B cell (primary cell): ENCODE measurements at regions not wholly inside any gene's neighbourhood (a gene's known extent, or its start where the extent isn't known, plus 50 kb on each side); places are given as distances from the start of the nearest gene placed in this dataset.

ENCODE experiments used
- ATAC-seq: fragments of 200-7000 bp; cut with Tn5 transposase; one replicate; pipeline ENCODE4 v1.10.0; 2021; ENCODE audit warnings: low read depth, mild to moderate bottlenecking, moderate number of reproducible peaks, moderate library complexity
- CTCF ChIA-PET: fragments of 350-600 bp; sonication (Branson Sonifier 250); formaldehyde crosslinking; loops from one replicate; lab custom pipeline; 2021; ENCODE audit warnings: antibody characterized with exemption, inconsistent platforms; lab: Charles Lee
- POLR2A ChIA-PET: fragments of 350-600 bp; sonication (Branson Sonifier 250); formaldehyde crosslinking; loops from one replicate; lab custom pipeline; 2021; ENCODE audit warnings: antibody characterized with exemption; lab: Charles Lee
- DNase-seq: peaks from one replicate; pipeline ENCODE4 v3.0.0; 2013
- H2AFZ ChIP-seq: 2 replicates; pipeline ENCODE4 v1.6.1; 2012; ENCODE audit warnings: mild to moderate bottlenecking, low read depth, low read length; ENCODE audit not compliant: insufficient read depth, poor library complexity, severe bottlenecking
- H3K27ac ChIP-seq, 2 donors: 1 replicate in 1 of 2; 2 replicates in 1 of 2; pipeline ENCODE4 v1.5.1; 2012 to 2013; ENCODE audit warnings: low read length in 2 of 2, mild to moderate bottlenecking in 2 of 2, moderate library complexity in 1 of 2
- H3K27me3 ChIP-seq, 4 experiments: fragments of 200-600 bp in 1 of 4; sonication (generic) in 1 of 4; replicated peaks in 1 of 4; 1 replicate in 2 of 4; 2 replicates in 2 of 4; pipeline versions ENCODE4 v1.6.1 to v1.7.0; 2013 to 2016; ENCODE audit warnings: low read length in 3 of 4, mild to moderate bottlenecking in 2 of 4, mixed read lengths in 1 of 4, moderate library complexity in 1 of 4; ENCODE audit not compliant: insufficient read depth in 4 of 4, control insufficient read depth in 3 of 4; ENCODE audit errors: control extremely low read depth in 1 of 4
- H3K36me3 ChIP-seq, 2 experiments: replicated peaks in 1 of 2; 1 replicate in 1 of 2; 2 replicates in 1 of 2; pipeline versions ENCODE4 v1.6.1 to v1.7.1; 2013; ENCODE audit warnings: low read length in 1 of 2; ENCODE audit not compliant: insufficient read depth in 2 of 2, control insufficient read depth in 1 of 2; ENCODE audit errors: control extremely low read depth in 1 of 2, extremely low read depth in 1 of 2
- H3K4me1 ChIP-seq, 2 donors: fragments of 200-600 bp in 1 of 2; sonication (generic) in 1 of 2; 1 replicate in 1 of 2; 2 replicates in 1 of 2; pipeline versions ENCODE4 v1.5.1 to v1.6.1; 2013 to 2017; ENCODE audit warnings: low read length in 2 of 2; ENCODE audit not compliant: control insufficient read depth in 2 of 2, insufficient read depth in 2 of 2
- H3K4me2 ChIP-seq: replicated peaks from 2 replicates; pipeline ENCODE3; 2012; ENCODE audit warnings: mild to moderate bottlenecking, low read depth, low read length; ENCODE audit not compliant: poor library complexity, severe bottlenecking
- H3K4me3 ChIP-seq, 5 experiments: fragments of 200-600 bp in 1 of 5; sonication (generic) in 1 of 5; 1 replicate in 3 of 5; 2 replicates in 2 of 5; pipeline versions ENCODE4 v1.5.1 to v1.7.0; 2011 to 2016; ENCODE audit warnings: low read length in 4 of 5, mild to moderate bottlenecking in 4 of 5, low read depth in 2 of 5, control low read depth in 1 of 5, moderate library complexity in 1 of 5; ENCODE audit not compliant: insufficient read depth in 1 of 5; ENCODE audit errors: control extremely low read depth in 1 of 5, extremely low read depth in 1 of 5
- H3K79me2 ChIP-seq: fragments of 200-600 bp; sonication (generic); one replicate; pipeline ENCODE4 v1.6.0; 2016; ENCODE audit warnings: low read length; ENCODE audit not compliant: control insufficient read depth, insufficient read depth
- H3K9ac ChIP-seq: fragments of 200-600 bp; sonication (generic); 2 replicates; pipeline ENCODE4 v1.6.1; 2017; ENCODE audit warnings: mild to moderate bottlenecking, low read length, moderate library complexity
- H3K9me3 ChIP-seq, 3 donors: one replicate each; pipeline versions ENCODE4 v1.6.1 to v1.7.1; 2013; ENCODE audit warnings: low read length in 2 of 3; ENCODE audit not compliant: control insufficient read depth in 2 of 3, insufficient read depth in 1 of 3; ENCODE audit errors: control extremely low read depth in 1 of 3
- H4K20me1 ChIP-seq: 2 replicates; pipeline ENCODE4 v1.6.0; 2012; ENCODE audit warnings: mild to moderate bottlenecking, low read length; ENCODE audit not compliant: insufficient read depth, control insufficient read depth, poor library complexity, severe bottlenecking
- H3K27ac Mint-ChIP-seq: one replicate; pipeline ENCODE4 v1.8.0; 2021; ENCODE audit warnings: mixed read lengths
- H3K27me3 Mint-ChIP-seq: one replicate; pipeline ENCODE4 v1.8.0; 2021; ENCODE audit warnings: mixed read lengths
- H3K4me1 Mint-ChIP-seq: one replicate; pipeline ENCODE4 v1.8.0; 2021; ENCODE audit warnings: mixed read lengths
- H3K4me3 Mint-ChIP-seq: one replicate; pipeline ENCODE4 v1.8.0; 2021; ENCODE audit warnings: mixed read lengths
- H3K9me3 Mint-ChIP-seq: one replicate; pipeline ENCODE4 v1.8.0; 2022; ENCODE audit warnings: mixed read lengths; ENCODE audit not compliant: insufficient read depth
- EZH2 ChIP-seq: IDR thresholded peaks from 2 replicates; pipeline ENCODE4 v1.6.1; 2012; ENCODE audit warnings: borderline replicate concordance, low read depth, mild to moderate bottlenecking, moderate library complexity, low read length; ENCODE audit not compliant: insufficient read depth, poor library complexity, severe bottlenecking
- WGBS: methylation state at CpG from one replicate; pipeline ENCODE4 v1.1.5; 2013; ENCODE audit warnings: missing lambda C conversion rate; ENCODE audit not compliant: insufficient coverage; 5-methylcytosine and 5-hydroxymethylcytosine counted together
- intact Hi-C: fragments of 100-400 bp; cut with micrococcal nuclease; formaldehyde crosslinking; loops from one replicate; pipeline ENCODE4 v1.10.0; 2022
- TF ChIP-seq, protein P1 (sequence below): fragments of 200-600 bp; IDR thresholded peaks from one replicate; pipeline ENCODE4 v1.8.0; 2022; ENCODE audit warnings: antibody characterized with exemption, mild to moderate bottlenecking

DNA sequence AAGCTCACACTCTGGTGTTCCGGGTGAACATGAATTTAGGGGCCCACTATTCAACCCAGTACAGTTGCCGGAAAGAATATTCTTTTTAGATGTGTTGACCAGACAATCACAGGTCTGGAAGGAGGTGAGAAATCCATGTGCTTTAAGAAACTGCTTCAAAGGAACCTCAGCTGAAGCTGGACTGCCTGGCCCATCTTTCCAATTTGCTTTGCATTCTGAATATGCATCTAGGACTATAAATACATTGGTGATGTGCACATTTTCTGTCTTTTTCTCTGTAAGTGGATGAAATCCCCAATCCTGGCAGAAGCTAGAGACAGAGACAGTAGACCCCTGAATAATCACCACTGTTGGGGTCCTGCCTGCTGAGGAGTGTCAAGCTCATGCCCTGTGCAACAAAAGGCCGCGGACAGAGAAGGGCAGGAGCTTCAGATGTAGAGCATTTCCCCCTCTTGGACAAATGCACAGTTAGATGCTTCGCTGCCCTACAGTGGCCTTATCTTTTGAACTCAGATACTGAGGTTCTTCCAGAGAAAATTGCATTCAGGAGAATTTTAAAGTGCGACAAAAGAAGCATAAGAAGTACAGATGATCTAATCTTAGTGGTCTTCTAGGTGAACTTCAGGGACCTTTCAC is 368.3 kb downstream of the SFMBT2 start:
- Mint-ChIP-seq H3K27me3 (peaks cover 33% of the 10 kb centered on the region), H3K27ac (no peak overlapping the region), H3K4me3 (no peak overlapping the region), H3K9me3 (no peaks in the 10 kb centered on the region), H3K4me1 (peaks cover 26% of the 10 kb centered on the region)
- Histone ChIP-seq H3K4me2 (no peak overlapping the region), H3K36me3 (no peaks in the 10 kb centered on the region), H3K4me3 (no peak overlapping the region), H3K79me2 (no peaks in the 10 kb centered on the region), H3K9ac (no peak overlapping the region), H4K20me1 (no peaks in the 10 kb centered on the region), H3K27ac (no peak overlapping the region), H2AFZ (no peak overlapping the region), H3K4me1 (peaks cover 22 to 29% of the 10 kb centered on the region in 2 donors), H3K27me3 (peaks cover 0 to 3% (median 0%) of the 10 kb centered on the region in 4 experiments), H3K9me3 (no peaks in the 10 kb centered on the region)
- TF ChIP-seq EZH2 = no peak
- TF ChIP-seq, protein P1, sequence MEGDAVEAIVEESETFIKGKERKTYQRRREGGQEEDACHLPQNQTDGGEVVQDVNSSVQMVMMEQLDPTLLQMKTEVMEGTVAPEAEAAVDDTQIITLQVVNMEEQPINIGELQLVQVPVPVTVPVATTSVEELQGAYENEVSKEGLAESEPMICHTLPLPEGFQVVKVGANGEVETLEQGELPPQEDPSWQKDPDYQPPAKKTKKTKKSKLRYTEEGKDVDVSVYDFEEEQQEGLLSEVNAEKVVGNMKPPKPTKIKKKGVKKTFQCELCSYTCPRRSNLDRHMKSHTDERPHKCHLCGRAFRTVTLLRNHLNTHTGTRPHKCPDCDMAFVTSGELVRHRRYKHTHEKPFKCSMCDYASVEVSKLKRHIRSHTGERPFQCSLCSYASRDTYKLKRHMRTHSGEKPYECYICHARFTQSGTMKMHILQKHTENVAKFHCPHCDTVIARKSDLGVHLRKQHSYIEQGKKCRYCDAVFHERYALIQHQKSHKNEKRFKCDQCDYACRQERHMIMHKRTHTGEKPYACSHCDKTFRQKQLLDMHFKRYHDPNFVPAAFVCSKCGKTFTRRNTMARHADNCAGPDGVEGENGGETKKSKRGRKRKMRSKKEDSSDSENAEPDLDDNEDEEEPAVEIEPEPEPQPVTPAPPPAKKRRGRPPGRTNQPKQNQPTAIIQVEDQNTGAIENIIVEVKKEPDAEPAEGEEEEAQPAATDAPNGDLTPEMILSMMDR = no peak
- no peak for ATAC-seq
- WGBS = 100% methylated on average over 4 of the region's 6 CpGs
- ChIA-PET CTCF (no interaction called here), POLR2A (no interaction called here)
- no peak for DNase-seq
- intact Hi-C loops = no loop called here

DNA sequence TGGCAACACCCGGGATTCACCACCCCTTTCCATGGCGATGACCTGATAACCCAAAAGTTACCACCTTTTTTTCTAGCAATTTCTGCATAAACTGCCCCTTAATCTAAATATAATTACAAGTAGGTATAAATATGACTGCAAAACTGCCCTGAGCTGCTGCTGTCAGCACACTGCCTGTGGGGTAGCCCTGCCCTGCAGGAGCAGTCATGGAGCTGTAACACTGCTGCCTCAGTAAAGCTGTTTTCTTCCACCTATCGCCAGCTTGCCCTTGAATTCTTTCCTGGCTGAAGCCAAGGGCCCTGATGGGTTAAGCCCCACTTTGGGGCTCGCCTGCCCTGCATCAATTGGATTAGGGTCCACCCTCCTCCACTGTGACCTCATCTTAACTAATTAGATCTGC is 368.8 kb downstream of the SFMBT2 start:
- Histone ChIP-seq H4K20me1 (no peaks in the 10 kb centered on the region), H3K27ac (no peak overlapping the region), H3K27me3 (peaks cover 0 to 3% (median 0%) of the 10 kb centered on the region in 4 experiments), H3K9ac (no peak overlapping the region), H3K4me1 (peaks cover 17 to 24% of the 10 kb centered on the region in 2 donors), H3K79me2 (no peaks in the 10 kb centered on the region), H3K4me2 (no peak overlapping the region), H3K4me3 (no peak overlapping the region), H3K9me3 (no peaks in the 10 kb centered on the region), H2AFZ (no peak overlapping the region), H3K36me3 (no peaks in the 10 kb centered on the region)
- DNase-seq (no peak), ATAC-seq (no peak)
- TF ChIP-seq, protein P1 = no peak
- intact Hi-C loops = no loop called here
- H3K27ac Mint-ChIP-seq = no peak overlapping the region
- 100% methylated on average over 2 of the region's 4 CpGs for WGBS
- POLR2A ChIA-PET = no interaction called here
- H3K9me3 Mint-ChIP-seq = no peaks in the 10 kb centered on the region
- CTCF ChIA-PET = no interaction called here
- H3K4me1 Mint-ChIP-seq = peaks cover 21% of the 10 kb centered on the region
- H3K27me3 Mint-ChIP-seq = peaks cover 33% of the 10 kb centered on the region
- no peak overlapping the region for H3K4me3 Mint-ChIP-seq
